ENCODE measurements at regions not wholly inside any gene's neighbourhood (a gene's known extent, or its start where the extent isn't known, plus 50 kb on each side); places are given as distances from the start of the nearest gene placed in this dataset.

GRCh38 chr2:12043131-12043530, 296.7 kb downstream of the LPIN1 start:
- Mint-ChIP-seq H3K27me3 (peaks cover 5% of the 10 kb centered on the region), H3K4me1 (peaks cover 5 to 10% (median 8%) of the 10 kb centered on the region in 4 donors), H3K9me3 (peaks cover 0 to 7% (median 2%) of the 10 kb centered on the region in 7 donors), H3K4me3 (peak overlapping the region in 1 of 4 donors; percentile 44), H3K36me3 (no peaks in the 10 kb centered on the region), H3K27ac (no peak overlapping the region)
- ATAC-seq (ENCODE audit: low read depth in 2 of 2) (no peak), DNase-seq (no peak)
- Histone ChIP-seq H3K4me1 (ENCODE audit: control insufficient read depth, insufficient read depth, low read length, poor library complexity, severe bottlenecking) (peaks cover 5% of the 10 kb centered on the region), H3K4me3 (ENCODE audit: low read depth, low read length) (no peak overlapping the region), H3K27ac (ENCODE audit: insufficient read depth, low read length, poor library complexity, severe bottlenecking) (no peak overlapping the region), H3K36me3 (ENCODE audit: control insufficient read depth, insufficient read depth, low read length) (no peaks in the 10 kb centered on the region), H3K9me3 (ENCODE audit: control insufficient read depth in 2 of 2, low read length in 2 of 2) (no peaks in the 10 kb centered on the region), H3K27me3 (ENCODE audit: control insufficient read depth, insufficient read depth, low read length) (peaks cover 2% of the 10 kb centered on the region)

DNA sequence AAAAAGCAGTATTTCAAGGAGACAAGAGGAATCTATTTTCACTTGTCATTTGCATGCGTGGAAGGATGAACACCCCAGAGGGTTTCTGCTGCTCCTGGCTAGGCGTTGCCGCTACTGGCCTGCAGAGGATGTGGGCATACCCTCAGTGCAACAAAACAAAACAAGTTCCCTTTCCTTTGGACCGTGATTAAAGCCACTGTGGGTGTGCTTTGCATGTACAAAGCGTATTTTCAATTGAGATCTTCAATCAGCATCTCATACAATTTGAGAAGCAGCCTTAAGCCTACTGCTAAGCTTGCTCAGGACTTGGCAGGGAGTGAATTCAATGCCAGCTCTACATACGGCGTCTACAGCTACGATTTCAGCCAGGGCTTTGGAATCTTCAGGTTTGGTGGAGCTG, 298.4 kb downstream of the LPIN1 start:
- Mint-ChIP-seq H3K27ac (peak overlapping the region in 2 of 3 donors; percentile 1 to 66), H3K27me3 (peaks cover 5% of the 10 kb centered on the region), H3K4me1 (peaks cover 5 to 12% (median 9%) of the 10 kb centered on the region in 4 donors), H3K4me3 (no peak overlapping the region), H3K9me3 (peaks cover 0 to 4% (median 2%) of the 10 kb centered on the region in 7 donors), H3K36me3 (no peaks in the 10 kb centered on the region)
- H3K27ac ChIP-seq (ENCODE audit: insufficient read depth, low read length, poor library complexity, severe bottlenecking) = no peak overlapping the region
- no peaks in the 10 kb centered on the region for H3K9me3 ChIP-seq (ENCODE audit: control insufficient read depth in 2 of 2, low read length in 2 of 2)
- ATAC-seq (ENCODE audit: low read depth in 2 of 2) (peak in 1 of 2 donors; percentile 59), DNase-seq (peak in 2 of 3 donors; percentile 4 to 49)
- no peak overlapping the region for H3K4me3 ChIP-seq (ENCODE audit: low read depth, low read length)
- H3K4me1 ChIP-seq (ENCODE audit: control insufficient read depth, insufficient read depth, low read length, poor library complexity, severe bottlenecking) = peaks cover 5% of the 10 kb centered on the region
- peaks cover 2% of the 10 kb centered on the region for H3K27me3 ChIP-seq (ENCODE audit: control insufficient read depth, insufficient read depth, low read length)
- H3K36me3 ChIP-seq (ENCODE audit: control insufficient read depth, insufficient read depth, low read length) = no peaks in the 10 kb centered on the region

DNA sequence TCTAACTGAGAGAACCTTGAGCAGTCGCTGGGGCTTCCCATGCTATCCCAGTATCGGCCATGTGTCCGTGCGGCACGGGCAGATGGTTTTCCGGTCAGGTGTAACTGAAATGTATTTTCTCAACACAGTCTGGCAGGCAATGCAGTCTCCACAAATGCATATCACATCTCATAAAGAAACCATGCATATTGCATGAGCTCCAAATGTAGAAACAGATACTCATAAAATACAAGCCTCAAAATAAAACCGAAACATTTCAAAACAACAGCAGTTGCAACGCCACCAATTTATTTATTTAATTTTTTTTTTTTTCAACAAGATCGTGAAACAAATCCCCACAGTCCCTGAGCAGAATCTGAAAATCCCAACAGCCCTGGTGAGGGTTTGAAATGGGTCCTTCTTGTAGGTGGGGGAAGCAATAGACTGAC, 299.4 kb downstream of the LPIN1 start:
- no peak for ATAC-seq (ENCODE audit: low read depth in 2 of 2)
- H3K4me3 ChIP-seq (ENCODE audit: low read depth, low read length) = no peak overlapping the region
- H3K4me3 Mint-ChIP-seq = no peak overlapping the region

GRCh38 chr2:12046641-12047040, 300.2 kb downstream of the LPIN1 start:
- H3K27ac ChIP-seq (ENCODE audit: insufficient read depth, low read length, poor library complexity, severe bottlenecking) = no peak overlapping the region
- H3K4me1 ChIP-seq (ENCODE audit: control insufficient read depth, insufficient read depth, low read length, poor library complexity, severe bottlenecking) = peaks cover 5% of the 10 kb centered on the region
- peaks cover 2% of the 10 kb centered on the region for H3K27me3 ChIP-seq (ENCODE audit: control insufficient read depth, insufficient read depth, low read length)
- no peak overlapping the region for H3K27ac Mint-ChIP-seq
- H3K9me3 ChIP-seq (ENCODE audit: control insufficient read depth in 2 of 2, low read length in 2 of 2) = no peaks in the 10 kb centered on the region
- peaks cover 5 to 19% (median 9%) of the 10 kb centered on the region in 4 donors for H3K4me1 Mint-ChIP-seq
- H3K27me3 Mint-ChIP-seq = peaks cover 10% of the 10 kb centered on the region
- DNase-seq = no peak
- H3K4me3 Mint-ChIP-seq = no peak overlapping the region
- H3K36me3 Mint-ChIP-seq = no peaks in the 10 kb centered on the region
- peaks cover 0 to 3% (median 0%) of the 10 kb centered on the region in 7 donors for H3K9me3 Mint-ChIP-seq
- H3K4me3 ChIP-seq (ENCODE audit: low read depth, low read length) = no peak overlapping the region
- no peak for ATAC-seq (ENCODE audit: low read depth in 2 of 2)
- H3K36me3 ChIP-seq (ENCODE audit: control insufficient read depth, insufficient read depth, low read length) = no peaks in the 10 kb centered on the region

More for the DNA sequence above, 299.4 kb downstream of the LPIN1 start:
- H3K9me3 ChIP-seq (ENCODE audit: control insufficient read depth in 2 of 2, low read length in 2 of 2) = no peaks in the 10 kb centered on the region
- H3K4me1 Mint-ChIP-seq = peaks cover 5 to 19% (median 9%) of the 10 kb centered on the region in 4 donors
- no peak for DNase-seq
- H3K36me3 ChIP-seq (ENCODE audit: control insufficient read depth, insufficient read depth, low read length) = no peaks in the 10 kb centered on the region
- no peak overlapping the region for H3K27ac ChIP-seq (ENCODE audit: insufficient read depth, low read length, poor library complexity, severe bottlenecking)
- H3K27ac Mint-ChIP-seq = no peak overlapping the region
- H3K27me3 Mint-ChIP-seq = peaks cover 10% of the 10 kb centered on the region
- peaks cover 5% of the 10 kb centered on the region for H3K4me1 ChIP-seq (ENCODE audit: control insufficient read depth, insufficient read depth, low read length, poor library complexity, severe bottlenecking)
- peaks cover 0 to 3% (median 0%) of the 10 kb centered on the region in 7 donors for H3K9me3 Mint-ChIP-seq
- H3K27me3 ChIP-seq (ENCODE audit: control insufficient read depth, insufficient read depth, low read length) = peaks cover 2% of the 10 kb centered on the region
- H3K36me3 Mint-ChIP-seq = no peaks in the 10 kb centered on the region

GRCh38 chr2:12047761-12048160, 301.3 kb downstream of the LPIN1 start:
- peaks cover 5% of the 10 kb centered on the region for H3K4me1 ChIP-seq (ENCODE audit: control insufficient read depth, insufficient read depth, low read length, poor library complexity, severe bottlenecking)
- peaks cover 5 to 19% (median 9%) of the 10 kb centered on the region in 4 donors for H3K4me1 Mint-ChIP-seq
- DNase-seq (no peak), ATAC-seq (ENCODE audit: low read depth in 2 of 2) (no peak)
- no peak overlapping the region for H3K27ac ChIP-seq (ENCODE audit: insufficient read depth, low read length, poor library complexity, severe bottlenecking)
- no peak overlapping the region for H3K4me3 Mint-ChIP-seq
- H3K27ac Mint-ChIP-seq = peak overlapping the region in 1 of 3 donors; percentile 6
- no peaks in the 10 kb centered on the region for H3K36me3 ChIP-seq (ENCODE audit: control insufficient read depth, insufficient read depth, low read length)
- H3K9me3 ChIP-seq (ENCODE audit: control insufficient read depth in 2 of 2, low read length in 2 of 2) = no peaks in the 10 kb centered on the region
- H3K36me3 Mint-ChIP-seq = no peaks in the 10 kb centered on the region
- peaks cover 2% of the 10 kb centered on the region for H3K27me3 ChIP-seq (ENCODE audit: control insufficient read depth, insufficient read depth, low read length)
- H3K27me3 Mint-ChIP-seq = peaks cover 10% of the 10 kb centered on the region
- H3K9me3 Mint-ChIP-seq = peaks cover 0 to 3% (median 0%) of the 10 kb centered on the region in 7 donors
- no peak overlapping the region for H3K4me3 ChIP-seq (ENCODE audit: low read depth, low read length)

GRCh38 chr2:12048550-12048949, 302.1 kb downstream of the LPIN1 start:
- Histone ChIP-seq H3K4me3 (ENCODE audit: low read depth, low read length) (no peak overlapping the region), H3K9me3 (ENCODE audit: control insufficient read depth in 2 of 2, low read length in 2 of 2) (no peaks in the 10 kb centered on the region), H3K4me1 (ENCODE audit: control insufficient read depth, insufficient read depth, low read length, poor library complexity, severe bottlenecking) (peaks cover 5% of the 10 kb centered on the region), H3K36me3 (ENCODE audit: control insufficient read depth, insufficient read depth, low read length) (no peaks in the 10 kb centered on the region), H3K27ac (ENCODE audit: insufficient read depth, low read length, poor library complexity, severe bottlenecking) (no peak overlapping the region), H3K27me3 (ENCODE audit: control insufficient read depth, insufficient read depth, low read length) (peaks cover 2% of the 10 kb centered on the region)
- DNase-seq (peak in 1 of 3 donors; percentile 5), ATAC-seq (ENCODE audit: low read depth in 2 of 2) (no peak)
- Mint-ChIP-seq H3K36me3 (no peaks in the 10 kb centered on the region), H3K27ac (no peak overlapping the region), H3K9me3 (peaks cover 0 to 3% (median 0%) of the 10 kb centered on the region in 7 donors), H3K4me3 (no peak overlapping the region), H3K27me3 (peaks cover 15% of the 10 kb centered on the region), H3K4me1 (peaks cover 5 to 19% (median 9%) of the 10 kb centered on the region in 4 donors)

GRCh38 chr2:12050396-12050795, 304.0 kb downstream of the LPIN1 start:
- peaks cover 0 to 13% (median 0%) of the 10 kb centered on the region in 4 donors for H3K4me1 Mint-ChIP-seq
- H3K36me3 Mint-ChIP-seq = no peaks in the 10 kb centered on the region

GRCh38 chr2:12051831-12052230, 305.4 kb downstream of the LPIN1 start:
- Mint-ChIP-seq H3K4me3 (no peak overlapping the region), H3K27me3 (peaks cover 18% of the 10 kb centered on the region), H3K36me3 (no peaks in the 10 kb centered on the region), H3K4me1 (peaks cover 0 to 13% (median 0%) of the 10 kb centered on the region in 4 donors), H3K9me3 (peaks cover 0 to 9% (median 3%) of the 10 kb centered on the region in 7 donors), H3K27ac (no peak overlapping the region)
- H3K36me3 ChIP-seq (ENCODE audit: control insufficient read depth, insufficient read depth, low read length) = no peaks in the 10 kb centered on the region
- no peak overlapping the region for H3K4me3 ChIP-seq (ENCODE audit: low read depth, low read length)
- ATAC-seq (ENCODE audit: low read depth in 2 of 2) (no peak), DNase-seq (no peak)
- no peaks in the 10 kb centered on the region for H3K4me1 ChIP-seq (ENCODE audit: control insufficient read depth, insufficient read depth, low read length, poor library complexity, severe bottlenecking)
- H3K27me3 ChIP-seq (ENCODE audit: control insufficient read depth, insufficient read depth, low read length) = no peaks in the 10 kb centered on the region
- no peaks in the 10 kb centered on the region for H3K9me3 ChIP-seq (ENCODE audit: control insufficient read depth in 2 of 2, low read length in 2 of 2)
- H3K27ac ChIP-seq (ENCODE audit: insufficient read depth, low read length, poor library complexity, severe bottlenecking) = no peak overlapping the region

More at GRCh38 chr2:12050396-12050795, 304.0 kb downstream of the LPIN1 start:
- Histone ChIP-seq H3K36me3 (ENCODE audit: control insufficient read depth, insufficient read depth, low read length) (no peaks in the 10 kb centered on the region), H3K27ac (ENCODE audit: insufficient read depth, low read length, poor library complexity, severe bottlenecking) (no peak overlapping the region), H3K4me3 (ENCODE audit: low read depth, low read length) (no peak overlapping the region), H3K27me3 (ENCODE audit: control insufficient read depth, insufficient read depth, low read length) (no peaks in the 10 kb centered on the region), H3K4me1 (ENCODE audit: control insufficient read depth, insufficient read depth, low read length, poor library complexity, severe bottlenecking) (no peaks in the 10 kb centered on the region), H3K9me3 (ENCODE audit: control insufficient read depth in 2 of 2, low read length in 2 of 2) (no peaks in the 10 kb centered on the region)
- H3K9me3 Mint-ChIP-seq = peaks cover 0 to 6% (median 3%) of the 10 kb centered on the region in 7 donors
- ATAC-seq (ENCODE audit: low read depth in 2 of 2) (peak in 1 of 2 donors; percentile 24), DNase-seq (no peak)
- H3K4me3 Mint-ChIP-seq = no peak overlapping the region
- peaks cover 13% of the 10 kb centered on the region for H3K27me3 Mint-ChIP-seq
- no peak overlapping the region for H3K27ac Mint-ChIP-seq

All from CD4-positive, CD25-positive, alpha-beta regulatory T cell (primary cell).